Prostate gland (tissue), 2 donors: ENCODE measurements at regions not wholly inside any gene's neighbourhood (a gene's known extent, or its start where the extent isn't known, plus 50 kb on each side); places are given as distances from the start of the nearest gene placed in this dataset.

Source experiments
- DNase-seq: peaks from one replicate; pipeline ENCODE4 v3.0.0-alpha.2; 2019; ENCODE audit warnings: low spot score
- H3K27ac ChIP-seq, 2 donors: fragments of 200-600 bp; sonication (generic); 2 replicates each; pipeline ENCODE4 v1.5.1; 2017 to 2019
- H3K27me3 ChIP-seq: fragments of 200-600 bp; sonication (generic); replicated peaks from 2 replicates; pipeline ENCODE4 v1.5.1; 2019; ENCODE audit not compliant: insufficient read depth
- H3K36me3 ChIP-seq, 2 donors: fragments of 200-600 bp; sonication (generic); 1 replicate in 1 of 2; 2 replicates in 1 of 2; pipeline versions ENCODE4 v1.5.1 to v1.8.1; 2017 to 2019
- H3K4me1 ChIP-seq: fragments of 200-600 bp; sonication (generic); replicated peaks from 2 replicates; pipeline ENCODE4 v1.5.1; 2019
- H3K4me3 ChIP-seq, 2 donors: fragments of 200-600 bp; sonication (generic); 2 replicates each; pipeline ENCODE4 v1.5.1; 2017 to 2019
- H3K9me3 ChIP-seq: fragments of 200-600 bp; sonication (generic); 2 replicates; pipeline ENCODE4 v1.5.1; 2017
- POLR2A ChIP-seq: fragments of 450-650 bp; IDR thresholded peaks from one replicate; pipeline ENCODE4 v1.6.1; 2016; ENCODE audit warnings: antibody characterized with exemption, mild to moderate bottlenecking
- POLR2AphosphoS5 ChIP-seq: sonication (generic); formaldehyde crosslinking; IDR thresholded peaks from one replicate; pipeline ENCODE4 v1.6.1; 2017; ENCODE audit warnings: antibody characterized with exemption
- WGBS: methylation state at CpG from one replicate; pipeline ENCODE4 v1.1.5; 2018; 5-methylcytosine and 5-hydroxymethylcytosine counted together
- intact Hi-C: fragments of 100-400 bp; cut with DNase I; formaldehyde crosslinking; loops from one replicate; pipeline ENCODE4 v1.14.2; 2022
- TF ChIP-seq, protein P1 (sequence below), 4 experiments: fragments of 200-600 bp in 2 of 4; fragments of 450-650 bp in 2 of 4; sonication (generic) in 2 of 4; IDR thresholded peaks; 1 replicate in 3 of 4; 2 replicates in 1 of 4; pipeline ENCODE4 v1.5.1; 2016 to 2019; ENCODE audit warnings: antibody characterized with exemption in 4 of 4, mild to moderate bottlenecking in 2 of 4, moderate library complexity in 2 of 4

DNA sequence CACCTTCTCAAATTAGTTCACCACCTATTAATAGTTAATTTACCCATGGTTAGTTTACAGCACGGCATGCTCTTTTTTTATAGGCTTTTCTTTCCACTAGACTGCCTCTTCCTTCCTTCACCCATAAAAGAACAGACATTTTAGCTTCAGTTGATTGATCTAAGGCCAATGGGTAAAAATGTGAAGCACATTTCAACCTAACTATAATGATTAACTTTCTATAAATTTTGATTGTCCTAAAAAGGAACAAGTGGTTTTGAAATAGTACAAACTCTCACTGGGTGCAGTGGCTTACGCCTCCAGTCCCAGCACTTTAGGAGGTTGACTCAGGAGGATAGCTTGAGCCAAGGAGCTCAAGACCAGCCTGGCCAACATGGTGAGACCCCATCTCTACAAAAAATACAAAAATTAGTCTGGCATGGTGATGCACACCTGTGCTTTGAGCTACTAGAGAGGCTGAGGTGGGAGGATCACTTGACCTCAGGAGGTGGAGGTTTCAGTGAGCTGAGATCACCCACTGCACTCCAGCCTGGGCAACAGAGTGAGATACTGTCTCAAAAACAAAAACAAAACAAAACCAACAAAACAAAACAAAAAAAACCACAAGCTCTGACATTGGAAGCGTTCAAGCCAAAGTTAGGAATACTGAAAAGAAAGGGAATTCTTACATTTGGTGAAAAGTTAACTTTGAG, 89.9 kb upstream of the FAT1 start:
- TF ChIP-seq, protein P1, sequence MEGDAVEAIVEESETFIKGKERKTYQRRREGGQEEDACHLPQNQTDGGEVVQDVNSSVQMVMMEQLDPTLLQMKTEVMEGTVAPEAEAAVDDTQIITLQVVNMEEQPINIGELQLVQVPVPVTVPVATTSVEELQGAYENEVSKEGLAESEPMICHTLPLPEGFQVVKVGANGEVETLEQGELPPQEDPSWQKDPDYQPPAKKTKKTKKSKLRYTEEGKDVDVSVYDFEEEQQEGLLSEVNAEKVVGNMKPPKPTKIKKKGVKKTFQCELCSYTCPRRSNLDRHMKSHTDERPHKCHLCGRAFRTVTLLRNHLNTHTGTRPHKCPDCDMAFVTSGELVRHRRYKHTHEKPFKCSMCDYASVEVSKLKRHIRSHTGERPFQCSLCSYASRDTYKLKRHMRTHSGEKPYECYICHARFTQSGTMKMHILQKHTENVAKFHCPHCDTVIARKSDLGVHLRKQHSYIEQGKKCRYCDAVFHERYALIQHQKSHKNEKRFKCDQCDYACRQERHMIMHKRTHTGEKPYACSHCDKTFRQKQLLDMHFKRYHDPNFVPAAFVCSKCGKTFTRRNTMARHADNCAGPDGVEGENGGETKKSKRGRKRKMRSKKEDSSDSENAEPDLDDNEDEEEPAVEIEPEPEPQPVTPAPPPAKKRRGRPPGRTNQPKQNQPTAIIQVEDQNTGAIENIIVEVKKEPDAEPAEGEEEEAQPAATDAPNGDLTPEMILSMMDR (IDR thresholded peaks at IDR 0.05) = no peak
- no peak for TF ChIP-seq POLR2AphosphoS5
- TF ChIP-seq POLR2A = no peak
- Histone ChIP-seq H3K36me3 (no peaks in the 10 kb centered on the region), H3K4me3 (no peak overlapping the region), H3K27ac (no peak overlapping the region), H3K4me1 (no peaks in the 10 kb centered on the region), H3K27me3 (no peaks in the 10 kb centered on the region), H3K9me3 (no peaks in the 10 kb centered on the region)
- DNase-seq = no peak
- intact Hi-C loops = no loop called here
- WGBS = 62% methylated on average over 3 of the region's 3 CpGs

DNA sequence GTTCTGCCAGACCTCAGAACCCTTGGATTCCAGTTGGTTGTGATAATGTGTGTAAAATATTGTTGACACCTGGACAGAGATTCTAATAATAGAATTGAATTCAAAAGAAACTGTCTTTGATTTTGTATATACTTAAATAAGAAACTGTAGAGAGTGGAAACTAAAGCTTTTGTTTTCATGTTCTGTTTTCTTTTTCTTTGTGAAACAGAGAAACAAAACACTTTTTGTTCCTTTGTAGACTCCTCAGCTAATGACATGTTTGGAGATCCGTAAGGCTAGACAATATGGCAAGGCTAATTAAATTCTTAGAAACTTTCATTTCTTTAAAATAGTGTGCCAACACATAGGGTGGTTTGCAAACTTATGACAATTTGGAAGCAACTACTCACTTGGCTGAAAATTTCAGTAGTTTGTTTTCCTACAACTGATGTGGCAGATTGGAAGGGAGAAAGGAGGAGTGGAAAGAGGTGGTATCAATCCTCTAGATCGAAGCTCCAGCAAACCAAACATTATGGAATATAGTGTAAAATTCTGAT, 90.9 kb upstream of the FAT1 start:
- H3K36me3 ChIP-seq = no peaks in the 10 kb centered on the region
- H3K4me3 ChIP-seq = no peak overlapping the region
- TF ChIP-seq POLR2A (no peak), POLR2AphosphoS5 (no peak)
- TF ChIP-seq, protein P1 (IDR thresholded peaks at IDR 0.05) = no peak
- no peak for DNase-seq
- WGBS = 33% methylated on average over 2 of the region's 2 CpGs
- H3K9me3 ChIP-seq = no peaks in the 10 kb centered on the region
- no peaks in the 10 kb centered on the region for H3K27me3 ChIP-seq
- H3K27ac ChIP-seq = no peak overlapping the region
- intact Hi-C loops = no loop called here
- H3K4me1 ChIP-seq = no peaks in the 10 kb centered on the region

DNA sequence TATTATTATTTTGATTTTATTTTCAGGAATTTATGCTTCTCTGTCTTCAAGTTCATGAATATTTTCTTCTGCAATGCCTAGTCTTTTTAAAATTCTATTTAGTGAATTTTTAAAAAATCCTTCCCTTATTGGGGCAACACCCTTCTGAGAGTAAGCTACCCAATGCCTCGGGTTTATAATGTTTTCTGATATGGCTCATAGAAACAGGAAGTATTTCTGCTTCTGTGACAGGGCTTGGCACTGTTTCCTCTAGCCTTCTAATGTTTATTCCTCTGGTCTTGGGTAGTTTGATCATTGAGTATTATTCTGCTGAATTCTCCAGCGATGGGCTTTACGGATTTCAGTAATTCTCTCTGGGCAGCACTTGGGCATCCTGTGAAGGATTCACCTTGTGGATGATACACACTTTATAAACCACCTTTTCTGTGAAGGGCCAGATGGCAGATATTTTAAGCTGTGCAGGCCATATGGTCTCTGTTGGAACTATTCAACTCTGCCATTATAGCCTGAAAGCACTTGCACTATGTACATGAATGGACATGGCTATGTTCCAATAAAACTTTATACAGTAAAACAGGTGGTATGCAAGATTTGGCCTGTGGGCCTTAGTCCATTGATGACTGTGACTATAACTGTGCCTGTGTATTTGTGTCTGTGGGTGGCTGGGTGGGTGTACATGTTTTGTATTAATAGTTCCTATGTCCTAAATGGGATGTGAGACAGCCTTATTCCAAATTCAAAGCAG, 95.9 kb upstream of the FAT1 start:
- H3K4me1 ChIP-seq = no peaks in the 10 kb centered on the region
- no peak for DNase-seq
- 81% methylated on average over 3 of the region's 3 CpGs for WGBS
- H3K4me3 ChIP-seq = no peak overlapping the region
- H3K36me3 ChIP-seq = no peaks in the 10 kb centered on the region
- no peaks in the 10 kb centered on the region for H3K9me3 ChIP-seq
- no peaks in the 10 kb centered on the region for H3K27me3 ChIP-seq
- no peak overlapping the region for H3K27ac ChIP-seq
- TF ChIP-seq POLR2A = no peak
- TF ChIP-seq, protein P1 (IDR thresholded peaks at IDR 0.05) = no peak
- no peak for TF ChIP-seq POLR2AphosphoS5
- intact Hi-C loops = no loop called here

DNA sequence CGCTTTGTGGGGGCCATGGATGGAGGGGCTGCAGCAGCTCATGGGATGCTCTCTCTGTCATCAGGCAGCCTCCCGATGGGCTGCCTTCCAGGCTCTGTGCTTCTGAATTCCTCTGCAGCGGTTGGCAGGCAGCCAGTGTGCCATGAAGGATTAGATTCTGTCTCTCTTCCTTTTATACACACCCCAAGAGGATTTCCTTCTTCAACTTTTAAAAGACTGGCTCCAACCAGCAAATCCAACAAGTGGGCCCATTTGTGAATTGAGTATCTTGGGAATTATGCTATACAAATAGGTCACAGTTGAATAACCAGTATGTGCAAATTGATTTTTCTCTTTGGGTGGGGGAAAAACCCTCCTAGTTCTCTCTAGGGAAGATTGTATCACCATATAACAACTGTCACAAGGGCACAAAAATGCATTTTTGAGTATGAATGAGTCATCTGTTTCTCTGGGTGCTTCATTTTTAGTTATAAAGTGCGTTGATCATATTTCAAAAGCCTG, 96.8 kb upstream of the FAT1 start:
- Histone ChIP-seq H3K36me3 (no peaks in the 10 kb centered on the region), H3K27me3 (no peaks in the 10 kb centered on the region), H3K4me1 (no peaks in the 10 kb centered on the region), H3K4me3 (no peak overlapping the region), H3K9me3 (no peaks in the 10 kb centered on the region), H3K27ac (no peak overlapping the region)
- WGBS = 43% methylated on average over 4 of the region's 4 CpGs
- TF ChIP-seq POLR2AphosphoS5 = no peak
- no peak for DNase-seq
- intact Hi-C loops = no loop called here

DNA sequence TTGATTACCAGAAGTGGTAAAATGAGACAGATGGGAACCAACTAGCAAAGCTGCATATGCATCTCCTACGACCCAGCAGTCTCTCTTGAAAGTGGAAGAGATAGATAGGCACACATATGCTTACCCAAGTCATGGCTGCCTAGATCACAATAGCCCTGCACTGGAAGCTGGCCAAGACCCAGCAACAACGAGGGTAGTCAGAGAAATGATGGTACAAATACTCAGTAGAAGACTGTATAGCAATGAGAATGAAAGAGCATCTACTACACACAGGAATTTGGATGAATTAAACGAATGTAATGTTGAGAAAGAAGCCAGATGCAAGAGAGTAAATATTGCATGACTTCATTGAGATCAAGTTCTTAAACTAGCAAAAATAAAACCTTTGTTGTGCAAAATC, 100.3 kb upstream of the FAT1 start:
- Histone ChIP-seq H3K9me3 (no peaks in the 10 kb centered on the region), H3K36me3 (no peaks in the 10 kb centered on the region), H3K4me1 (no peaks in the 10 kb centered on the region), H3K27me3 (no peaks in the 10 kb centered on the region), H3K27ac (no peak overlapping the region), H3K4me3 (no peak overlapping the region)
- intact Hi-C loops = no loop called here
- no peak for DNase-seq
- 43% methylated on average over 3 of the region's 3 CpGs for WGBS
- TF ChIP-seq POLR2A (no peak), POLR2AphosphoS5 (no peak)
- TF ChIP-seq, protein P1 (IDR thresholded peaks at IDR 0.05) = no peak
